Common myeloid progenitor, CD34-positive (primary cell): ENCODE measurements at regions not wholly inside any gene's neighbourhood (a gene's known extent, or its start where the extent isn't known, plus 50 kb on each side); places are given as distances from the start of the nearest gene placed in this dataset.

ENCODE experiments used
- CTCF ChIA-PET: fragments of 350-600 bp; sonication (Branson Sonifier 250); formaldehyde crosslinking; loops from one replicate; lab custom pipeline; 2021; ENCODE audit warnings: antibody characterized with exemption; lab: Charles Lee
- POLR2A ChIA-PET: fragments of 350-600 bp; sonication (Branson Sonifier 250); formaldehyde crosslinking; loops from one replicate; lab custom pipeline; 2021; ENCODE audit warnings: antibody characterized with exemption; lab: Charles Lee
- DNase-seq, 3 donors: peaks; one replicate each; pipeline versions ENCODE4 v3.0.0 to v3.0.0-alpha.2; 2013
- H3K27ac ChIP-seq, 2 experiments: 1 replicate in 1 of 2; 2 replicates in 1 of 2; pipeline ENCODE4 v1.7.0; 2013; ENCODE audit warnings: inconsistent platforms in 2 of 2, low read length in 2 of 2, mild to moderate bottlenecking in 2 of 2, low read depth in 1 of 2, moderate library complexity in 1 of 2; ENCODE audit not compliant: severe bottlenecking in 2 of 2, insufficient read depth in 1 of 2, poor library complexity in 1 of 2
- H3K27me3 ChIP-seq, 5 experiments: replicated peaks in 2 of 5; 1 replicate in 3 of 5; 2 replicates in 2 of 5; pipeline versions ENCODE4 v1.6.1 to v1.7.0; 2013; ENCODE audit warnings: low read length in 4 of 5, mild to moderate bottlenecking in 2 of 5, moderate library complexity in 2 of 5, inconsistent platforms in 1 of 5; ENCODE audit not compliant: insufficient read depth in 5 of 5, control insufficient read depth in 4 of 5
- H3K36me3 ChIP-seq, 4 experiments: 1 replicate in 2 of 4; 2 replicates in 2 of 4; pipeline versions ENCODE4 v1.6.1 to v1.7.0; 2013; ENCODE audit warnings: low read length in 3 of 4, control low read depth in 1 of 4, mild to moderate bottlenecking in 1 of 4; ENCODE audit not compliant: control insufficient read depth in 4 of 4, insufficient read depth in 4 of 4
- H3K4me1 ChIP-seq, 4 experiments: 1 replicate in 3 of 4; 2 replicates in 1 of 4; pipeline versions ENCODE4 v1.6.1 to v1.7.1; 2013; ENCODE audit warnings: low read length in 3 of 4, mild to moderate bottlenecking in 3 of 4, control low read depth in 1 of 4, inconsistent platforms in 1 of 4, moderate library complexity in 1 of 4; ENCODE audit not compliant: control insufficient read depth in 4 of 4, insufficient read depth in 4 of 4; ENCODE audit errors: control extremely low read depth in 1 of 4
- H3K4me3 ChIP-seq, 7 experiments: 1 replicate in 4 of 7; 2 replicates in 3 of 7; pipeline versions ENCODE4 v1.5.1 to v1.7.0; 2013; ENCODE audit warnings: mild to moderate bottlenecking in 7 of 7, low read length in 6 of 7, moderate library complexity in 6 of 7, inconsistent platforms in 2 of 7, low read depth in 2 of 7, control low read depth in 1 of 7; ENCODE audit not compliant: insufficient read depth in 4 of 7, control insufficient read depth in 1 of 7; ENCODE audit errors: extremely low read depth in 1 of 7
- H3K9me3 ChIP-seq, 5 experiments: 1 replicate in 4 of 5; 2 replicates in 1 of 5; pipeline versions ENCODE4 v1.6.1 to v1.7.1; 2013; ENCODE audit warnings: low read length in 4 of 5, mild to moderate bottlenecking in 2 of 5, inconsistent platforms in 1 of 5, low read depth in 1 of 5, moderate library complexity in 1 of 5; ENCODE audit not compliant: control insufficient read depth in 4 of 5, insufficient read depth in 2 of 5; ENCODE audit errors: control extremely low read depth in 1 of 5
- WGBS: methylation state at CpG from one replicate; pipeline ENCODE4 v1.1.5; 2013; ENCODE audit not compliant: insufficient coverage; 5-methylcytosine and 5-hydroxymethylcytosine counted together

DNA sequence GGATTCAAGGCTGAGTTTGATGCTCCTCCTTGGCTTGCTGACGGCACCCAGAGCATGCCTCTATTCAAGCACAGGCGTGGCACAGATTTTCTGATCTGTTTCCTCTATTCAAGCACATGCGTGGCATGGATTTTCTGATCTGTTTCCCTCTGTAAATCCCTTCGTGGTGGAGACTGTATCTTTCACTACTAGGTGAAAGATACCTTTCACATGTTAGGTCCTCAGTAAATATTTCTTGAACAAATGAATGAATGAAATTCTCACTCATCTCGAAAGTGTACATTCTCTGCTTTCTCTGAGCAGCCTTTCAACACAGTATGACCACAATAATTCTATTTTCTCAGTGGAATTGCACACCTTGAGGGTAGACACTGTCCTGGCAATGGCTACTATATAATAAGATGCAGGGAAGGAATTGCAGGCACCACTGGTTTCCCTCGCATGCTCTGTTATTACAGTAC lies 72.6 kb upstream of the F13A1 start:
- H3K4me3 ChIP-seq = no peak overlapping the region
- 85% methylated on average over 4 of the region's 6 CpGs for WGBS
- H3K27ac ChIP-seq = no peak overlapping the region
- POLR2A ChIA-PET = no interaction called here
- no peaks in the 10 kb centered on the region for H3K27me3 ChIP-seq
- DNase-seq = no peak
- CTCF ChIA-PET = no interaction called here
- H3K4me1 ChIP-seq = peaks cover 0 to 12% (median 1%) of the 10 kb centered on the region in 4 experiments
- no peaks in the 10 kb centered on the region for H3K36me3 ChIP-seq
- no peaks in the 10 kb centered on the region for H3K9me3 ChIP-seq

DNA sequence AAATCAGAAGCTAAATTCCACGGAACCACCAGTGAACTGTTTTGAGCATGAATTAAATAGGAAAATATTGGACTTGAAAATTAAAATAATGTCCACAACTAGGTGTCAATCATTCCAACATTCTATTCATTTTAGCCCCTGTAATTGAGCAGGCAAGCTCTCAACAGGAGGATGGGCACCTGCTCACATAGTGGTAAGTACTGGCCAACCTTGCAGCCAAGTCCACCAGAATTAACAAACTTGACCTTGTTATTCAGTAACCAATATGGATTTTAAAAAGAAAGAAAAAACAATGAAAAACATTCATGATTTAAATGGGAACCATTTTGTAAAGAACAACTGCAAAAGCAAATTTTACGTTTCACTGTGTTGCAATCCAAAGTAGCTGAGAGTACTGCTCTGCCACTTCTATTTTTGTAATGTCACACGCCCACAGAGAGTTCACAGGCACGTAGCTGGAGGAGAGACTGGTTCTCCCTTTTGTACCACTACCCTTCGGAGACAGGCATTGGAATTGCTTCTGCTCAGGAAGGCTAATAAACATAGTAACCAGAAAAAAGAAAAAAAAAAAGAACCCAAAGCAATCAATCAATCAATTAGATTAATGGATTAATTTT lies 75.2 kb upstream of the F13A1 start:
- no peak overlapping the region for H3K4me3 ChIP-seq
- no peaks in the 10 kb centered on the region for H3K9me3 ChIP-seq
- POLR2A ChIA-PET = no interaction called here
- H3K27ac ChIP-seq = no peak overlapping the region
- peak in 2 of 3 donors; percentile 35 to 41 for DNase-seq
- peaks cover 0 to 9% (median 1%) of the 10 kb centered on the region in 4 experiments for H3K4me1 ChIP-seq
- H3K27me3 ChIP-seq = no peaks in the 10 kb centered on the region
- H3K36me3 ChIP-seq = no peaks in the 10 kb centered on the region
- whole genome bisulfite sequencing = 100% methylated on average over 1 of the region's 5 CpGs
- CTCF ChIA-PET = no interaction called here

DNA sequence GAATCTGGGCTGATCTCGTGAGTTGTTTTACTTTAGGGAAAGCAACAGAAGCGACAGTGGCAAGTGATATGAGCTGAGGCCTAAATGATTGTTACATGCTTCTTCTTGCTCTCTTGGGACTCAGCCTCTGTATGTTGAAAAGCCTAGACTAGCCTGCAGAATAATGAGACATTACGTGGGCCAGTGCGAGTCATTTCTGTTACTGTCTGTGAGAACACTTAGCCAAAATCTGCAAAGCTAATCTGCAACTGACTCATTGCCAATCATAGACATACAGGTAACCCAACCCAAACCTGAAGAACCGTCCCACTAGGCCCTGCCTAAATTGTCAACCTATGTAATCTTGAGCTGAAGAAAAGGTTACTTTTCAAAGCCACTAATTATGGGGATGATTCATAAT lies 77.4 kb upstream of the F13A1 start:
- peaks cover 0 to 1% (median 0%) of the 10 kb centered on the region in 5 experiments for H3K9me3 ChIP-seq
- no peak overlapping the region for H3K4me3 ChIP-seq
- WGBS = 100% methylated on average over 4 of the region's 5 CpGs
- DNase-seq = no peak
- H3K36me3 ChIP-seq = no peaks in the 10 kb centered on the region
- ChIA-PET POLR2A (no interaction called here), CTCF (interaction anchor here (0.8 kb wide), 1 partner anchor 20 kb away, joined by 3 read pairs; no protein-coding TSS in a partner anchor)
- H3K4me1 ChIP-seq = peaks cover 0 to 6% (median 0%) of the 10 kb centered on the region in 4 experiments
- H3K27ac ChIP-seq = no peak overlapping the region
- H3K27me3 ChIP-seq = no peaks in the 10 kb centered on the region

DNA sequence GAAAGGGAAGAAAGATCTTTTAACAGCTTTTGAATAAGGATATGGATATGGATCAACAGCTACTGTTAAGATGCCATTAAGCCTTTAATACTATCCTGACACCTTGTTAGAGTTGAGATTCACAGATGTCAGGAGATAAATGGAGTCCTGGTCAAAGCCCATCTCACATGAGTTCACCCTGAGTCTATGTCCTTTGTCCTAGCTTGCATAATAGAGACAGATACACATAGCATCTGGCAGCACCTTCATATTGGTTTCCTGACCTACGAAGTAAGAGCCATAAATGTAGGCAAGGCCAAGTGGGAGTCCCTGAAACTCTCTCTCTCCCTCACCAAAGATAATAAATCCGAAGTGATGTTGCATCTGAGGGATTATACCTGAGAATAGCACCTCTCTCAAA lies 79.1 kb upstream of the F13A1 start:
- Histone ChIP-seq H3K4me1 (peaks cover 0 to 6% (median 0%) of the 10 kb centered on the region in 4 experiments), H3K9me3 (peaks cover 0 to 1% (median 0%) of the 10 kb centered on the region in 5 experiments), H3K36me3 (no peaks in the 10 kb centered on the region), H3K27ac (no peak overlapping the region), H3K27me3 (no peaks in the 10 kb centered on the region), H3K4me3 (no peak overlapping the region)
- DNase-seq = no peak
- WGBS = 40% methylated on average over 1 of the region's 2 CpGs
- ChIA-PET POLR2A (no interaction called here), CTCF (no interaction called here)

DNA sequence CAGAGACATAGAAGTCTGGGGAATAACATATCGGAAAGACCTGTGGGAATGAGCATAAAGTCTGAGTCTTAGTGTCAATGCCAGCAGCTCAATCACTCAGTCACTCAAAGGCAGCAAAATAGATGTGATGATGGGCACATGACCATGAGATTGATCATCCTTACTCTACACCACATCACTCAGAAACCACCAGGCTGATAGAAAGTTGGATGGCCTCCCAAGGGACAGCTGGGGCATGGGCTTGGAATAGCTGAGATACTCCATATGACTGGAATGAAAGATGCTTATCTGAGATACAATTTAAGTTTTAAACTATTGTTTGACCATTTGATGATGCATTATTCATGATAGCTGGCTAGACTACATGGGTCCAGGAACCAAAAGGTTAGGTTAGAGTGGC lies 80.9 kb upstream of the F13A1 start:
- Histone ChIP-seq H3K9me3 (peaks cover 0 to 1% (median 0%) of the 10 kb centered on the region in 5 experiments), H3K36me3 (no peaks in the 10 kb centered on the region), H3K4me3 (no peak overlapping the region), H3K27ac (no peak overlapping the region), H3K4me1 (peaks cover 2 to 10% (median 3%) of the 10 kb centered on the region in 4 experiments), H3K27me3 (no peaks in the 10 kb centered on the region)
- ChIA-PET POLR2A (no interaction called here), CTCF (no interaction called here)
- DNase-seq = no peak
- WGBS = no CpG with 5 or more reads among the region's 1 CpG

DNA sequence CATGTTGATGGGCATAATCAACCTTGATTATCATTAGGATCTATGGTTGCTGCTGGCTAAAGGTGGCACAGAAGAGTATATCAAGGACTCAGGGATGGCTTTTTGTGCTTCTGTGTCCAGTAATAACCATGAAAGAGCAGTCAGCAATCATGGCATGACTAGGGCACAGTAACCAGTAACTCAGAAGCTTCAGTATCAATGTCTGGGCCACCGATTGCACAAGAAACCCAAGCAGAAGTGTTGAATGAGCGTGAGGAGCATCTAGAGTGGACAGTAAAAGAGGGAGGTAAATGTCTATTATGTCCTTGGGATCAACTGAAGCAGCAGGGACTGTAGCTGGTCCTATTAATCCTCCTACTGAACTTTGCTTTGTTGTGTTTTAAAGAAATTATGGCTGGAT lies 81.5 kb upstream of the F13A1 start:
- Histone ChIP-seq H3K9me3 (peaks cover 0 to 1% (median 0%) of the 10 kb centered on the region in 5 experiments), H3K27me3 (no peaks in the 10 kb centered on the region), H3K4me1 (peaks cover 6 to 16% (median 9%) of the 10 kb centered on the region in 4 experiments), H3K4me3 (no peak overlapping the region), H3K27ac (no peak overlapping the region), H3K36me3 (no peaks in the 10 kb centered on the region)
- WGBS = 100% methylated on average over 1 of the region's 2 CpGs
- ChIA-PET POLR2A (no interaction called here), CTCF (no interaction called here)
- DNase-seq = no peak

DNA sequence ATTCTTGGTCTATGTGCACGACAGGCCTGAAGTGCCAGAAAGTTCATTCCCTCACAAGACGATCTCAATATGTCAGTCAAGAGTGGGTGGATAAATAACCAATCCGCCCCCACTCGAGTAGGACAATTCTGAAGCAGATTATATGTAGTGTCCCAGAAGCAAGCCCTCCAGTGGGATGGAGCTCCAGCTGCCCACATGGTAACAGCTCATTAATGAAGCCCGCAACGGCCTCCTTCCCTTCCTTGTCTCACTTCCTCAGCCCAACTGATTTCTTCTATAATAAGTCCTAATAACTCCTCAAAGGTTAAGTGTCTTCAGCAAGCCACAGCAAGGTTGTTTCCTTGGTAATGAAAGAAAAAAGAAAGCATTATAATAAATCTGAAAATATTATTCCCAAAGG lies 82.1 kb upstream of the F13A1 start:
- H3K4me1 ChIP-seq = peaks cover 8 to 19% (median 12%) of the 10 kb centered on the region in 4 experiments

More for the DNA sequence above, 82.1 kb upstream of the F13A1 start:
- CTCF ChIA-PET = no interaction called here
- H3K36me3 ChIP-seq = no peaks in the 10 kb centered on the region
- H3K4me3 ChIP-seq = no peak overlapping the region
- no peaks in the 10 kb centered on the region for H3K27me3 ChIP-seq
- no peak overlapping the region for H3K27ac ChIP-seq
- WGBS = 100% methylated on average over 4 of the region's 6 CpGs
- POLR2A ChIA-PET = no interaction called here
- DNase-seq = no peak
- H3K9me3 ChIP-seq = peaks cover 0 to 1% (median 0%) of the 10 kb centered on the region in 5 experiments
